Hematopoietic multipotent progenitor cell treated with erythropoietin and hydrocortisone succinate and interleukin-3 and kit ligand, for 15 days (in vitro differentiated cells): ENCODE measurements at regions not wholly inside any gene's neighbourhood (a gene's known extent, or its start where the extent isn't known, plus 50 kb on each side); places are given as distances from the start of the nearest gene placed in this dataset.

Experiments
- DNase-seq: peaks from one replicate; pipeline ENCODE4 v3.0.0-alpha.2; 2015; ENCODE audit warnings: low spot score

DNA sequence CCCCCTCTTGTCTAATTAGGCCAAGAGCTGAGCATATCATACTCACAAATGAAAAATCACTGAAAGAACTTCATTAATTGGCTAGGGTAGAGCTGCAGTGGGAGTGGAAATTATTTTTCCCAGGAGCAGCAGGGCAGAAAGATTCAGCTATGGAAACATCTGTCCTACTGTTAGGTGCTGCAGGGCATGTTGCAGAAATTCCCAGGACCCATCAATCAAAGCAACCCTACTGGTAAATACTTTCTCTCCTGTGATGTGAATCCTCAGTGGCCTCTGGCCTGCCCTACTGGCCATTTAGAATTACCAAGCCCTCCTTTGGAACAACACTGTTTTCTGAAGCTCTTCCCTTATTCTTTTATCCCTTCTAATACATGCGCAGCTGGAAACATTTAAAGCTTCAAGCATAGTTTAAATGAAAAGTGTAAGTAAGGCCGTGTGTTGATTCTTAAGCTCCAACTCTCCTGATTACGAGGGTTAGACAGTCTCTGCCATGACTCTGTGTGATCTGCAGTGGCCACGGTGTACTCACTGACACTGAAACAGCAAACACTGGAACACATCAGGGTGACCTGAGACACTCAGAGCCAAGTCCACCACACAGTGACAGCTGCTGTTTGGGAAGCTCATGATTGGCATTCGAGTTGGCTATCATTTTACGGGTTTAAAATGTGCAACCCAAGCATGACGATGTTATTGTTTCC, 62.6 kb upstream of the TMCC3 start:
- DNase-seq = no peak

- DNase-seq = peak; percentile 14
These were observed 60.6 kb upstream of the TMCC3 start for GRCh38 chr12:94710933-94711332.

GRCh38 chr12:94707892-94708291, 57.5 kb upstream of the TMCC3 start:
- no peak for DNase-seq

GRCh38 chr12:94707036-94707435, 56.7 kb upstream of the TMCC3 start:
- no peak for DNase-seq

- DNase-seq = no peak
These were observed 55.9 kb upstream of the TMCC3 start for GRCh38 chr12:94706250-94706661.

DNA sequence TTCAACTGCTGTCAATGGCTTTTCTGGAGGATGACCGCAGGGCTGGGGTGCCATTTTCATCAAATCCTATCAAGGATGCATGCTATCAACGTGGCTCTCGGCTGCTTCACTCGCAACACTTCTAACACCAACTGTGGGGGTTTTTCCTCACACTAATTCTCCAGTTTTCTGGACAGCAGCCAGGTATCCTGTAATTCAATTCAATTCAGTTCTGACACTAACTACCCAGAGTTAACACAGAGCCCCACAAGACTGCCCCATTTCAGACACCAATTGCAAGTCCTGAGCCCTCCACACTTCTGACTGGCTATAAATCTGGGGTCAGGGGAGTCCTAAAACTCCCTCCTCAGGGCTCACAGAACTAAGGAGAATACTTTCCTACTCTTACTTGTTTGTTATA, 55.3 kb upstream of the TMCC3 start:
- DNase-seq = no peak

- DNase-seq = peak; percentile 32
These were observed 54.3 kb upstream of the TMCC3 start for GRCh38 chr12:94704452-94705306.

GRCh38 chr12:94702696-94703095, 52.3 kb upstream of the TMCC3 start:
- no peak for DNase-seq

DNA sequence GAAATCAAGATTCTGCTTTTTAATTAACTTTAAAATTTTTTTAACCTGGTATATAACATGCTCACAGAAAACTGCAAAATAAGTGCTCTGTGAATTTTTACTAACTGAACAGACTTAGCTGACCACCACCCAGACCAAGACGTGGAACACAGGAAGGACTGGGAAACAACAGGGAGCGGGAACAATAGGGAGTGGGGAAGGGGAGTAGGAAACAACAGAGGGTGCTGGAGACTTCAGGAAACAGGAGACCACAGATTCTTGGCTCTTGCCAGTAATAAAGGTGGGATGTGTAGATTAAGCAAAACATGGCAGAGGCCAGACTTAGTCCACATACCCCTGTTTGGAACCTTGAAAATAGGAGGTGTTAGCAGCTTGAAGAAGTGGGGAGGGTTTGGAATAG, 51.4 kb upstream of the TMCC3 start:
- no peak for DNase-seq

GRCh38 chr12:94700662-94701061, 50.3 kb upstream of the TMCC3 start:
- no peak for DNase-seq
